Ascending aorta (tissue), 2 donors: ENCODE measurements at regions not wholly inside any gene's neighbourhood (a gene's known extent, or its start where the extent isn't known, plus 50 kb on each side); places are given as distances from the start of the nearest gene placed in this dataset.

ENCODE experiments used
- DNase-seq, 2 donors: peaks; one replicate each; pipeline ENCODE4 v3.0.0-alpha.2; 2019; ENCODE audit warnings: low spot score in 2 of 2
- H3K27ac ChIP-seq, 2 donors: fragments of 200-600 bp; sonication (generic); one replicate each; pipeline ENCODE4 v1.5.1; 2016 to 2017; ENCODE audit warnings: mild to moderate bottlenecking in 1 of 2
- H3K27me3 ChIP-seq: fragments of 200-600 bp; sonication (generic); one replicate; pipeline ENCODE4 v1.5.1; 2017
- H3K36me3 ChIP-seq, 2 donors: fragments of 200-600 bp; sonication (generic); one replicate each; pipeline ENCODE4 v1.5.1; 2016
- H3K4me1 ChIP-seq, 2 donors: fragments of 200-600 bp; sonication (generic); one replicate each; pipeline ENCODE4 v1.5.1; 2016 to 2017; ENCODE audit warnings: mild to moderate bottlenecking in 1 of 2
- H3K4me3 ChIP-seq, 2 donors: fragments of 200-600 bp; sonication (generic); one replicate each; pipeline ENCODE4 v1.5.1; 2016 to 2017; ENCODE audit warnings: mild to moderate bottlenecking in 1 of 2
- H3K9me3 ChIP-seq, 2 donors: fragments of 200-600 bp; sonication (generic); one replicate each; pipeline ENCODE4 v1.5.1; 2016
- CTCF ChIP-seq, 3 experiments: fragments of 200-600 bp in 2 of 3; fragments of 450-650 bp in 1 of 3; sonication (generic) in 2 of 3; IDR thresholded peaks; one replicate each; pipeline ENCODE4 v1.5.1; 2016 to 2019; ENCODE audit warnings: antibody characterized with exemption in 3 of 3, mild to moderate bottlenecking in 1 of 3, moderate library complexity in 1 of 3
- intact Hi-C: fragments of 100-400 bp; cut with DNase I; formaldehyde crosslinking; loops from one replicate; pipeline ENCODE4 v1.15.1; 2023

- H3K4me3 ChIP-seq: no peak overlapping the region
- H3K27me3 ChIP-seq: no peaks in the 10 kb centered on the region
- H3K4me1 ChIP-seq: no peaks in the 10 kb centered on the region
- no peak overlapping the region for H3K27ac ChIP-seq
- no peak for TF ChIP-seq CTCF (IDR thresholded peaks at IDR 0.05)
- intact Hi-C loops: no loop called here
- DNase-seq: no peak
- H3K9me3 ChIP-seq: no peaks in the 10 kb centered on the region
- no peaks in the 10 kb centered on the region for H3K36me3 ChIP-seq
Measured at GRCh38 chr5:98128271-98128670, 645.2 kb upstream of the RGMB start.

DNA sequence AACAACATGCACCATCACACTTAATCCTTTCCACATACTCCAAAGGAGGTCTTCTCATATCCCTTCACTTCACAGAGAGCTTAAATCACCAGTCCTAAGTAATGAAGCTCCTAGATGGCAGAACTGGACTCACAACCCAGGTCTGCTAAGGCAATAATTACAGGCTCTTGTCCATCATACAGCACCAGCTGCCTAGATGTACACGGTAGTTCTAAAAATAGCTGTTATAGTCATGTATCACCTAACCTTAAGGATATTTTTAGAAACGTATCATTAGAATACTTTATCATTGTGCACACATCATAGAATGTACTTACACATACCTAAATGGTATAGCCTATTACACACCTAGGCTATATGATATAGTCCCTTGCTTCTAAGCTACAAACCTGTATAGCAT lies 644.6 kb upstream of the RGMB start:
- no peak for TF ChIP-seq CTCF (IDR thresholded peaks at IDR 0.05)
- intact Hi-C loops: no loop called here
- no peak overlapping the region for H3K27ac ChIP-seq
- no peaks in the 10 kb centered on the region for H3K36me3 ChIP-seq
- DNase-seq: no peak
- no peaks in the 10 kb centered on the region for H3K4me1 ChIP-seq
- H3K4me3 ChIP-seq: no peak overlapping the region
- H3K9me3 ChIP-seq: no peaks in the 10 kb centered on the region
- no peaks in the 10 kb centered on the region for H3K27me3 ChIP-seq

DNA sequence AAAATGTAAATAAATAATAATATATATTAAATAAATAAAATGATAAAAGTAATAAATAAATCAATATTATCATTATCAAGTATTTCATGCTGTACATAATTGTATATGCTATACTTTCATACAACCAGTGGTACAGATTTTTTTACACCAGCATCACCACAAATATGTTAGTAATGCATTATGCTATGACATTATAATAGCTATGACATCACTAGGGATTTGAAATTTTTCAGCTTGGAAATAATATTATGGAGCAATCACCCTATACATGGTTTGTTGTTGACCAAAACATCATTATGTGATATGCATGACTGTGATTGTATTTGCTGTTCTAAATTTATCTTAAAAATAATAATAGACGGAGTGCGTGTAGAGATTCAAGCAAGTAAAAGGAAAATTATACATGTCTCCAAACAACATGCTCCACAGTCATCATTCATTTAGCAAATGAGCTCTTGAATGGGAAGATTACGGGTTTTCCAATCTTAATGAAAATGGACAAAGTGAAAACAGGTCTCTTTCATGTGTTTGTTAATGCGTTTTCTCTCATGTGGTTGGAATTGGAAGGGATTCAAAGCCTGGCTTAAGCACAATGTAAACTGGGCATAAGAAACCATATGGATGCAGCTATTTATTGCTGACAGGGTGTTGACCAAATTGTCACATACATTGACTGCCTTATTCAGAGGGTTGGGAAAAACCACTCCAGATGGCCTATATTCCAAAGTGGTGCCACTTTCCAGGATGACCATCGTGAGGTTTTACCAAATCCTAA lies 643.0 kb upstream of the RGMB start:
- no peak for DNase-seq
- no peak for TF ChIP-seq CTCF (IDR thresholded peaks at IDR 0.05)
- Histone ChIP-seq H3K27me3 (no peaks in the 10 kb centered on the region), H3K36me3 (no peaks in the 10 kb centered on the region), H3K4me3 (no peak overlapping the region), H3K4me1 (no peaks in the 10 kb centered on the region), H3K27ac (no peak overlapping the region), H3K9me3 (no peaks in the 10 kb centered on the region)
- intact Hi-C loops: no loop called here

DNA sequence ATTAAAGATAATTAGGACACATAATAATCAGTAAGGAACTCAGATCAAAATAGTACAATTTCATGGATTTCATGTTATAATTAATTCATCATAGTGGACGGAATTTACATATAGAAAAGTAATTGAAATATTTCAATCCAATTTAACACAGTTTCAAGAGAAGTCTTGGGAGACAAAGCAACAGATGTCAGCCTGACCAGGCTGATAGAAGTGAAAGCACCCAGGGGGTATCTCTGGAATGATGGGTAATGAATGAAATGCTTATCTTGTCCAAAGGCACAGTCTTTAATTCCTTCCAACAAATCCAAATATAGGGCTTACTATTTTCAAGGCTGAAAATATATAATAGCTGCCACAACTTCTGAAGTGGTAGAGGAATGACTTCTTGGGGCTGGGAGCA lies 629.3 kb upstream of the RGMB start:
- no peak overlapping the region for H3K4me3 ChIP-seq
- DNase-seq: no peak
- H3K4me1 ChIP-seq: no peaks in the 10 kb centered on the region
- H3K9me3 ChIP-seq: no peaks in the 10 kb centered on the region
- H3K27me3 ChIP-seq: no peaks in the 10 kb centered on the region
- TF ChIP-seq CTCF (IDR thresholded peaks at IDR 0.05): no peak
- H3K36me3 ChIP-seq: no peaks in the 10 kb centered on the region
- no peak overlapping the region for H3K27ac ChIP-seq
- intact Hi-C loops: no loop called here

DNA sequence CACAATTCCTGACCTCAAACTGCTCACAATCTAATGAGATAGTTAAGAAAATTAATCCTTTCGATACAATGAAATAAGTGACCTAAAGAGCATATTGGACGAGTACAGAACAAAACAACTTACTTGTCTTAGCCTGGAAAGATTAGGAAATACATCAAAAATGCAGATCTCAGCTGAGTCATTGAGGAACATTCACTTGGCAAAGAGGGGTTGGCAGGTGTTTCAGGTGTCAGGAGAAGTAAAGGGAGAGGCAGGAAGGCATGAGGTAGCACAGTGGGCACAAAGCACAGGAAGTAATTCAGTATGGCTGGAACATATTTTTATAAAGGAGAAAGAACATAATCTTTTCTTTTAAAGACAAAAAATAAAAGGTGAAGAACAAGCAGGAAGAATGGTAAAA lies 628.8 kb upstream of the RGMB start:
- H3K36me3 ChIP-seq: no peaks in the 10 kb centered on the region
- H3K9me3 ChIP-seq: no peaks in the 10 kb centered on the region
- H3K27me3 ChIP-seq: no peaks in the 10 kb centered on the region
- no peak for TF ChIP-seq CTCF (IDR thresholded peaks at IDR 0.05)
- H3K27ac ChIP-seq: no peak overlapping the region
- no peak for DNase-seq
- intact Hi-C loops: no loop called here
- H3K4me3 ChIP-seq: no peak overlapping the region
- no peaks in the 10 kb centered on the region for H3K4me1 ChIP-seq

GRCh38 chr5:98157368-98157767 lies 616.1 kb upstream of the RGMB start:
- Histone ChIP-seq H3K36me3 (no peaks in the 10 kb centered on the region), H3K4me3 (no peak overlapping the region), H3K27me3 (no peaks in the 10 kb centered on the region), H3K4me1 (no peaks in the 10 kb centered on the region), H3K9me3 (no peaks in the 10 kb centered on the region), H3K27ac (no peak overlapping the region)
- intact Hi-C loops: no loop called here
- no peak for TF ChIP-seq CTCF (IDR thresholded peaks at IDR 0.05)
- no peak for DNase-seq
